Natural killer cell (primary cell): ENCODE measurements at regions not wholly inside any gene's neighbourhood (a gene's known extent, or its start where the extent isn't known, plus 50 kb on each side); places are given as distances from the start of the nearest gene placed in this dataset.

Source experiments
- ATAC-seq, 3 donors: fragments of 150-1000 bp in 2 of 3; fragments of 200-7000 bp in 1 of 3; cut with Tn5 transposase; 1 replicate in 1 of 3; 2 replicates in 2 of 3; pipeline ENCODE4 v1.10.0; 2021; ENCODE audit warnings: mild to moderate bottlenecking in 2 of 3, moderate library complexity in 2 of 3
- DNase-seq, 2 donors: peaks; one replicate each; pipeline versions ENCODE4 v3.0.0 to v3.0.0-alpha.2; 2013 to 2021; ENCODE audit warnings: mixed read lengths in 1 of 2
- H3K27ac ChIP-seq: one replicate; pipeline ENCODE4 v1.5.1; 2013; ENCODE audit warnings: mild to moderate bottlenecking, low read length
- H3K27me3 ChIP-seq: one replicate; pipeline ENCODE4 v1.6.1; 2013; ENCODE audit warnings: low read length; ENCODE audit not compliant: control insufficient read depth, insufficient read depth
- H3K36me3 ChIP-seq: one replicate; pipeline ENCODE4 v1.6.1; 2013; ENCODE audit warnings: low read length; ENCODE audit not compliant: control insufficient read depth, insufficient read depth
- H3K4me1 ChIP-seq: one replicate; pipeline ENCODE4 v1.6.1; 2013; ENCODE audit warnings: low read length; ENCODE audit not compliant: control insufficient read depth, insufficient read depth
- H3K4me3 ChIP-seq: one replicate; pipeline ENCODE4 v1.5.1; 2013; ENCODE audit warnings: low read length
- H3K9me3 ChIP-seq: one replicate; pipeline ENCODE4 v1.6.1; 2013; ENCODE audit warnings: low read length; ENCODE audit not compliant: control insufficient read depth, insufficient read depth
- H3K27ac Mint-ChIP-seq, 2 donors: one replicate each; pipeline ENCODE4 v1.8.0; 2022; ENCODE audit warnings: mild to moderate bottlenecking in 2 of 2, mixed read lengths in 2 of 2, moderate library complexity in 1 of 2
- H3K27me3 Mint-ChIP-seq, 2 donors: one replicate each; pipeline ENCODE4 v1.8.0; 2022; ENCODE audit warnings: low read depth in 2 of 2, mixed read lengths in 2 of 2
- H3K36me3 Mint-ChIP-seq: one replicate; pipeline ENCODE4 v1.8.0; 2022; ENCODE audit warnings: mixed read lengths
- H3K4me1 Mint-ChIP-seq, 2 donors: one replicate each; pipeline ENCODE4 v1.8.0; 2022; ENCODE audit warnings: mixed read lengths in 2 of 2
- H3K4me3 Mint-ChIP-seq: one replicate; pipeline ENCODE4 v1.8.0; 2022; ENCODE audit warnings: mild to moderate bottlenecking, moderate library complexity, mixed read lengths
- H3K9me3 Mint-ChIP-seq, 2 donors: one replicate each; pipeline ENCODE4 v1.8.0; 2022; ENCODE audit warnings: mixed read lengths in 2 of 2
- CTCF ChIP-seq: fragments of 200-600 bp; IDR thresholded peaks from one replicate; pipeline ENCODE4 v1.8.0; 2022; ENCODE audit warnings: antibody characterized with exemption
- WGBS: methylation state at CpG from one replicate; pipeline ENCODE4 v1.1.7; 2013; ENCODE audit warnings: missing lambda C conversion rate; ENCODE audit not compliant: insufficient coverage; 5-methylcytosine and 5-hydroxymethylcytosine counted together
- intact Hi-C: fragments of 100-400 bp; cut with micrococcal nuclease; formaldehyde crosslinking; loops from one replicate; pipeline ENCODE4 v1.14.2; 2022

GRCh38 chr10:55464083-55464482 lies 663.1 kb upstream of the PCDH15 start:
- Histone ChIP-seq H3K4me1 (no peaks in the 10 kb centered on the region), H3K9me3 (no peaks in the 10 kb centered on the region), H3K36me3 (no peaks in the 10 kb centered on the region), H3K27ac (no peak overlapping the region), H3K4me3 (no peak overlapping the region), H3K27me3 (no peaks in the 10 kb centered on the region)
- no peak for ATAC-seq
- TF ChIP-seq CTCF: no peak
- H3K36me3 Mint-ChIP-seq: no peaks in the 10 kb centered on the region
- H3K4me1 Mint-ChIP-seq: no peaks in the 10 kb centered on the region
- peaks cover 10 to 22% of the 10 kb centered on the region in 2 donors for H3K9me3 Mint-ChIP-seq
- WGBS: no CpG with 5 or more reads among the region's 4 CpGs
- H3K27me3 Mint-ChIP-seq: no peaks in the 10 kb centered on the region
- intact Hi-C loops: no loop called here
- no peak for DNase-seq
- H3K4me3 Mint-ChIP-seq: no peak overlapping the region
- no peak overlapping the region for H3K27ac Mint-ChIP-seq

GRCh38 chr10:55460008-55460407 lies 659.0 kb upstream of the PCDH15 start:
- Mint-ChIP-seq H3K4me3 (no peak overlapping the region), H3K36me3 (no peaks in the 10 kb centered on the region), H3K27me3 (no peaks in the 10 kb centered on the region), H3K9me3 (peaks cover 3 to 19% of the 10 kb centered on the region in 2 donors), H3K27ac (no peak overlapping the region), H3K4me1 (no peaks in the 10 kb centered on the region)
- no peaks in the 10 kb centered on the region for H3K36me3 ChIP-seq
- no peaks in the 10 kb centered on the region for H3K27me3 ChIP-seq
- ATAC-seq (no peak), DNase-seq (no peak)
- H3K4me3 ChIP-seq: no peak overlapping the region
- no peak for TF ChIP-seq CTCF
- no peak overlapping the region for H3K27ac ChIP-seq
- H3K4me1 ChIP-seq: no peaks in the 10 kb centered on the region
- intact Hi-C loops: no loop called here
- 95% methylated on average over 2 of the region's 3 CpGs for WGBS
- no peaks in the 10 kb centered on the region for H3K9me3 ChIP-seq

GRCh38 chr10:55449981-55450380 lies 649.0 kb upstream of the PCDH15 start:
- TF ChIP-seq CTCF: no peak
- Mint-ChIP-seq H3K27me3 (no peaks in the 10 kb centered on the region), H3K4me3 (no peak overlapping the region), H3K4me1 (no peaks in the 10 kb centered on the region), H3K36me3 (no peaks in the 10 kb centered on the region), H3K27ac (no peak overlapping the region), H3K9me3 (peaks cover 8 to 14% of the 10 kb centered on the region in 2 donors)
- H3K4me3 ChIP-seq: no peak overlapping the region
- no peaks in the 10 kb centered on the region for H3K9me3 ChIP-seq
- whole genome bisulfite sequencing: no CpG with 5 or more reads among the region's 2 CpGs
- DNase-seq (no peak), ATAC-seq (no peak)
- H3K27me3 ChIP-seq: no peaks in the 10 kb centered on the region
- no peaks in the 10 kb centered on the region for H3K4me1 ChIP-seq
- H3K36me3 ChIP-seq: no peaks in the 10 kb centered on the region
- intact Hi-C loops: no loop called here
- no peak overlapping the region for H3K27ac ChIP-seq

- no peak overlapping the region for H3K4me3 Mint-ChIP-seq
- DNase-seq (no peak), ATAC-seq (no peak)
- no peak overlapping the region for H3K4me3 ChIP-seq
- no peaks in the 10 kb centered on the region for H3K36me3 ChIP-seq
- no peaks in the 10 kb centered on the region for H3K4me1 ChIP-seq
- no peak overlapping the region for H3K27ac ChIP-seq
- no peaks in the 10 kb centered on the region for H3K36me3 Mint-ChIP-seq
- no peaks in the 10 kb centered on the region for H3K9me3 ChIP-seq
- H3K27me3 Mint-ChIP-seq: no peaks in the 10 kb centered on the region
- no peak overlapping the region for H3K27ac Mint-ChIP-seq
- no peak for TF ChIP-seq CTCF
- H3K9me3 Mint-ChIP-seq: peaks cover 7 to 17% of the 10 kb centered on the region in 2 donors
- H3K4me1 Mint-ChIP-seq: no peaks in the 10 kb centered on the region
- no peaks in the 10 kb centered on the region for H3K27me3 ChIP-seq
- intact Hi-C loops: no loop called here
- WGBS: 88% methylated on average over 5 of the region's 5 CpGs
Measured at GRCh38 chr10:55446441-55447002, 645.5 kb upstream of the PCDH15 start.
